NOMO-1 treated with DMSO at 0.1 percent for 48 hours (cell line): ENCODE measurements at regions not wholly inside any gene's neighbourhood (a gene's known extent, or its start where the extent isn't known, plus 50 kb on each side); places are given as distances from the start of the nearest gene placed in this dataset.

ENCODE experiments used
- DNase-seq: peaks from one replicate; lab custom pipeline; 2025; ENCODE audit not compliant: unreplicated experiment; lab: John Stamatoyannopoulos, UW

- no peak for DNase-seq
Observed at GRCh38 chr21:15149600-15150224, 84.9 kb upstream of the NRIP1 start.

GRCh38 chr21:15151385-15152103 is 86.7 kb upstream of the NRIP1 start:
- no peak for DNase-seq

GRCh38 chr21:15152591-15152990 is 87.8 kb upstream of the NRIP1 start:
- peak; percentile 51 for DNase-seq

- DNase-seq: peak; percentile 86
Observed at GRCh38 chr21:15159382-15160020, 94.7 kb upstream of the NRIP1 start.

GRCh38 chr21:15160136-15160535 is 95.3 kb upstream of the NRIP1 start:
- no peak for DNase-seq

- DNase-seq: no peak
Observed at GRCh38 chr21:15162921-15163320, 98.1 kb upstream of the NRIP1 start.

GRCh38 chr21:15164273-15164672 is 99.5 kb upstream of the NRIP1 start:
- no peak for DNase-seq

GRCh38 chr21:15164678-15165303 is 100.0 kb upstream of the NRIP1 start:
- peak; percentile 6 for DNase-seq

- no peak for DNase-seq
Observed at GRCh38 chr21:15170614-15171013, 105.8 kb upstream of the NRIP1 start.

- DNase-seq: no peak
Observed at GRCh38 chr21:15171546-15171945, 106.7 kb upstream of the NRIP1 start.

- DNase-seq: no peak
Observed at GRCh38 chr21:15172963-15173362, 108.2 kb upstream of the NRIP1 start.

- DNase-seq: no peak
Observed at GRCh38 chr21:15174923-15175322, 110.1 kb upstream of the NRIP1 start.

- DNase-seq: no peak
Observed at GRCh38 chr21:15182731-15183130, 117.9 kb upstream of the NRIP1 start.

- no peak for DNase-seq
Observed at GRCh38 chr21:15183813-15184257, 119.0 kb upstream of the NRIP1 start.

- no peak for DNase-seq
Observed at GRCh38 chr21:15190412-15190811, 125.6 kb upstream of the NRIP1 start.

- no peak for DNase-seq
Observed at GRCh38 chr21:15190837-15191236, 126.0 kb upstream of the NRIP1 start.

- no peak for DNase-seq
Observed at GRCh38 chr21:15191342-15191741, 126.5 kb upstream of the NRIP1 start.

- no peak for DNase-seq
Observed at GRCh38 chr21:15192243-15192642, 127.4 kb upstream of the NRIP1 start.

GRCh38 chr21:15193937-15194336 is 129.1 kb upstream of the NRIP1 start:
- no peak for DNase-seq

GRCh38 chr21:15195104-15195503 is 130.3 kb upstream of the NRIP1 start:
- DNase-seq: no peak

GRCh38 chr21:15195768-15196167 is 131.0 kb upstream of the NRIP1 start:
- no peak for DNase-seq

GRCh38 chr21:15197696-15198095 is 132.9 kb upstream of the NRIP1 start:
- DNase-seq: no peak
